ENCODE measurements at regions not wholly inside any gene's neighbourhood (a gene's known extent, or its start where the extent isn't known, plus 50 kb on each side); places are given as distances from the start of the nearest gene placed in this dataset.

GRCh38 chr4:57764856-57765255 is 654.7 kb upstream of the IGFBP7 start:
- no peak for TF ChIP-seq CTCF (IDR thresholded peaks at IDR 0.05)
- no peak for TF ChIP-seq POLR2A (IDR thresholded peaks at IDR 0.05)

Measured in heart left ventricle (tissue), 13 donors.